ENCODE measurements at regions not wholly inside any gene's neighbourhood (a gene's known extent, or its start where the extent isn't known, plus 50 kb on each side); places are given as distances from the start of the nearest gene placed in this dataset.

- no peak overlapping the region for H3K9ac ChIP-seq (ENCODE audit: low read depth, low read length)
- H3K27ac ChIP-seq (ENCODE audit: low read length) = no peak overlapping the region
- no peak overlapping the region for H3K4me3 ChIP-seq (ENCODE audit: low read length)
- H3K36me3 ChIP-seq (ENCODE audit: insufficient read depth, low read depth, low read length) = no peaks in the 10 kb centered on the region
- peaks cover 12% of the 10 kb centered on the region for H3K9me3 ChIP-seq (ENCODE audit: insufficient read depth, low read depth, low read length)
- no peaks in the 10 kb centered on the region for H3K4me1 ChIP-seq (ENCODE audit: insufficient read depth, low read length)
- H3K27me3 ChIP-seq (ENCODE audit: insufficient read depth, low read length) = no peaks in the 10 kb centered on the region
These were observed 79.0 kb upstream of the TCF7L2 start for GRCh38 chr10:112871021-112871420.

GRCh38 chr10:112872728-112873127 lies 77.3 kb upstream of the TCF7L2 start:
- H3K4me3 ChIP-seq (ENCODE audit: low read length) = no peak overlapping the region
- peaks cover 12% of the 10 kb centered on the region for H3K9me3 ChIP-seq (ENCODE audit: insufficient read depth, low read depth, low read length)
- H3K27ac ChIP-seq (ENCODE audit: low read length) = no peak overlapping the region
- H3K9ac ChIP-seq (ENCODE audit: low read depth, low read length) = no peak overlapping the region
- H3K4me1 ChIP-seq (ENCODE audit: insufficient read depth, low read length) = no peaks in the 10 kb centered on the region
- no peaks in the 10 kb centered on the region for H3K36me3 ChIP-seq (ENCODE audit: insufficient read depth, low read depth, low read length)
- H3K27me3 ChIP-seq (ENCODE audit: insufficient read depth, low read length) = no peaks in the 10 kb centered on the region

- no peaks in the 10 kb centered on the region for H3K4me1 ChIP-seq (ENCODE audit: insufficient read depth, low read length)
- H3K36me3 ChIP-seq (ENCODE audit: insufficient read depth, low read depth, low read length) = no peaks in the 10 kb centered on the region
- no peaks in the 10 kb centered on the region for H3K27me3 ChIP-seq (ENCODE audit: insufficient read depth, low read length)
- no peak overlapping the region for H3K27ac ChIP-seq (ENCODE audit: low read length)
- no peak overlapping the region for H3K9ac ChIP-seq (ENCODE audit: low read depth, low read length)
- no peak overlapping the region for H3K4me3 ChIP-seq (ENCODE audit: low read length)
- peaks cover 12% of the 10 kb centered on the region for H3K9me3 ChIP-seq (ENCODE audit: insufficient read depth, low read depth, low read length)
These were observed 76.5 kb upstream of the TCF7L2 start for GRCh38 chr10:112873541-112873940.

DNA sequence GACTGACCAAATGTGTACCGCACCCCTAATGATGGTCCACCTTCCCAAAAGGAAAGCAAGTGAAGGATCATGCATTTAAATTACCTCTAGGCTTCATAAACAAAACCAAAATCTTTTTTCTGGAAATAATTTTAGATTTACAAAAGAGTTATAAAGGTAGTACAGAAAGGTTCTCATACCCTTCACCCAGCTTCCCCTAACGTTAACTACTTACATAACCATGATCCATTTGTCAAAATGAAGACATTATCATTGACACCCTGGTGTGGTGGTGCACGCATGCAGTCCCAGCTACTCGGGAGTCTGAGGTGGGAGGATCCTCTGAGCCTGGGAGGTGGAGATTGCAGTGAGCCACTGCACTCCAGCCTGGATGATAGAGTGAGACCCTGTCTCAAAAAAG lies 75.1 kb upstream of the TCF7L2 start:
- Histone ChIP-seq H3K9ac (ENCODE audit: low read depth, low read length) (no peak overlapping the region), H3K9me3 (ENCODE audit: insufficient read depth, low read depth, low read length) (peaks cover 12% of the 10 kb centered on the region), H3K27me3 (ENCODE audit: insufficient read depth, low read length) (no peaks in the 10 kb centered on the region), H3K27ac (ENCODE audit: low read length) (no peak overlapping the region), H3K36me3 (ENCODE audit: insufficient read depth, low read depth, low read length) (no peaks in the 10 kb centered on the region), H3K4me1 (ENCODE audit: insufficient read depth, low read length) (no peaks in the 10 kb centered on the region), H3K4me3 (ENCODE audit: low read length) (no peak overlapping the region)

DNA sequence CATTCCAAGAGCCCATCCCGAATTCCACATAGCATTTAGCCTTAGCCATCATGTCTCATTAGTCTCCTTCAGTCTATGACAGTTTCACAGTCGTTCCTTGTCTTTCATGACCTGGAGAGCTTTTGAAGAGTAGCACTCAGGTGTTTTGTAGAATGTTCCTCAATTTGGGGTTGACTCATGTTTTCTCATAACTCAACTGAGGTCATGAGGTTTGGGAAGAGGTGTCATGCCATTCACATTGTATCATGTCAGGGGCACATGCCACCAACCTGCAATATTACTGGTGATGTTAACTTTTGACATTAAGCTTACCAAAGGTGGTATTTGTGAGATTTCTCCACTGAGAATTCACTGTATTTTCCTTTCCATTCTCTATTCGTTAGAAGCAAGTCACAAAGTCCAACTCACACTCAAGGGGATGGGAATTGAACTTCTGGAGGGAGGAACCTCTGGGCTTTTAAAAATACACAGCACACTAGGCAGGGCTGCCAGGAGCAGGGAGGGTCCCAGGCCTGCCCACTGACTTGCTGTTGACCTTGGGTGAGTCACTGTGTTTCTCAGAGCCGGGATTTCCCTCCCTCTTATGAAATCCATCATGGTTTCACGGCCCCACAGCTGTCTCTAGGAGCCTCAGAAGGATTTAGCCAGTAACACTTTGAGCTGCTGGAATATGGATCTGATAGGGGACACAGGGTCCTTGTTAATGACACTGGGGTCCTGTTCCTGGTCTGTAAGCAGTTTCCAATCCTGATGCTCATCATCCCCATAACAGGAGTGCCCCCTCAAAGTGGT lies 74.4 kb upstream of the TCF7L2 start:
- Histone ChIP-seq H3K9ac (ENCODE audit: low read depth, low read length) (no peak overlapping the region), H3K27me3 (ENCODE audit: insufficient read depth, low read length) (no peaks in the 10 kb centered on the region), H3K4me1 (ENCODE audit: insufficient read depth, low read length) (0 out of 2 replicates have a peak, but pooled peaks cover under 1% of the 10 kb centered on the region), H3K27ac (ENCODE audit: low read length) (no peak overlapping the region), H3K4me3 (ENCODE audit: low read length) (no peak overlapping the region), H3K9me3 (ENCODE audit: insufficient read depth, low read depth, low read length) (peaks cover 12% of the 10 kb centered on the region), H3K36me3 (ENCODE audit: insufficient read depth, low read depth, low read length) (no peaks in the 10 kb centered on the region)

- Histone ChIP-seq H3K4me3 (ENCODE audit: low read length) (no peak overlapping the region), H3K27me3 (ENCODE audit: insufficient read depth, low read length) (no peaks in the 10 kb centered on the region), H3K9me3 (ENCODE audit: insufficient read depth, low read depth, low read length) (no peaks in the 10 kb centered on the region), H3K36me3 (ENCODE audit: insufficient read depth, low read depth, low read length) (no peaks in the 10 kb centered on the region), H3K27ac (ENCODE audit: low read length) (no peak overlapping the region), H3K9ac (ENCODE audit: low read depth, low read length) (no peak overlapping the region), H3K4me1 (ENCODE audit: insufficient read depth, low read length) (peaks cover 6% of the 10 kb centered on the region)
These were observed 69.2 kb upstream of the TCF7L2 start for GRCh38 chr10:112880633-112881530.

- no peaks in the 10 kb centered on the region for H3K9me3 ChIP-seq (ENCODE audit: insufficient read depth, low read depth, low read length)
- no peak overlapping the region for H3K4me3 ChIP-seq (ENCODE audit: low read length)
- H3K27ac ChIP-seq (ENCODE audit: low read length) = no peak overlapping the region
- H3K36me3 ChIP-seq (ENCODE audit: insufficient read depth, low read depth, low read length) = no peaks in the 10 kb centered on the region
- no peak overlapping the region for H3K9ac ChIP-seq (ENCODE audit: low read depth, low read length)
- H3K27me3 ChIP-seq (ENCODE audit: insufficient read depth, low read length) = 0 out of 2 replicates have a peak, but pooled peaks cover 3% of the 10 kb centered on the region
- H3K4me1 ChIP-seq (ENCODE audit: insufficient read depth, low read length) = peaks cover 30% of the 10 kb centered on the region
These were observed 66.5 kb upstream of the TCF7L2 start for GRCh38 chr10:112883360-112884178.

DNA sequence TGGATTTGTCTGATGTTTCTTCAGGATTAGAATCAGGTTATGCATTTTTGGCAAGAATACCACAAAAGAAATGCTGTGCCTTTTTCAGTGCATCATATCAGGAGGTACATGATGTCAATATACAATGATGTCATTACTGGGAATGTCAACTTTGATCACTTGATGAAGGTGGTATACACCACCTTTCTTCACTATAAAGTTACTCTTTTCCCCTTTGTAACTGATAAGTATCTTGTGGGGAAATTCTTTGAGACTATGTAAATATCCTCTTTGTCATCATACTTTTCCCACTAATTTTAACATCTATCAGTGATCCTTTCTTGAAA lies 65.9 kb upstream of the TCF7L2 start:
- no peak overlapping the region for H3K9ac ChIP-seq (ENCODE audit: low read depth, low read length)
- H3K4me1 ChIP-seq (ENCODE audit: insufficient read depth, low read length) = peaks cover 30% of the 10 kb centered on the region
- 0 out of 2 replicates have a peak, but pooled peaks cover 3% of the 10 kb centered on the region for H3K27me3 ChIP-seq (ENCODE audit: insufficient read depth, low read length)
- H3K27ac ChIP-seq (ENCODE audit: low read length) = no peak overlapping the region
- H3K36me3 ChIP-seq (ENCODE audit: insufficient read depth, low read depth, low read length) = no peaks in the 10 kb centered on the region
- no peaks in the 10 kb centered on the region for H3K9me3 ChIP-seq (ENCODE audit: insufficient read depth, low read depth, low read length)
- no peak overlapping the region for H3K4me3 ChIP-seq (ENCODE audit: low read length)

- Histone ChIP-seq H3K4me3 (ENCODE audit: low read length) (peak overlapping the region; percentile 41; the same call in 1 of the 2 replicates), H3K36me3 (ENCODE audit: insufficient read depth, low read depth, low read length) (no peaks in the 10 kb centered on the region), H3K9ac (ENCODE audit: low read depth, low read length) (no peak overlapping the region)
These were observed 63.6 kb upstream of the TCF7L2 start for GRCh38 chr10:112886463-112886862.

DNA sequence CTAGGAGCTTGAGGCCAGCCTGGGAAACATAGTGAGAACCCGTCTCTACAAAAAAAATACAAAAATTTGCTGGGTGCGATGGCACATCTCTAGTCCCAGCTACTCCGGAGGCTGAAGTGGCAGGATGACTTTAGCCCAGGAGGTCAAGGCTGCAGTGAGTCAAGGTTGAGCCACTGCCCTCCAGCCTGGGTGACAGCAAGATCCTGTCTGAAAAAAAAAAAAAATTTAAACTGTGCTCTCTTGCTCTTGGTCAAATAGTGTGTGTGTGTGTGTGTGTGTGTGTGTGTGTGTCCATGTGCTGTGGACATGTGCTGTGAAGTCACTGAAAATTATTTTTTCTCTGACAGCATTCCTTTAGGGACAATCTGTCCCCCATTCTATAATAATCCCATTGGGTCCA lies 62.1 kb upstream of the TCF7L2 start:
- Histone ChIP-seq H3K27ac (ENCODE audit: low read length) (no peak overlapping the region), H3K9ac (ENCODE audit: low read depth, low read length) (no peak overlapping the region), H3K4me1 (ENCODE audit: insufficient read depth, low read length) (peaks cover 29% of the 10 kb centered on the region), H3K36me3 (ENCODE audit: insufficient read depth, low read depth, low read length) (no peaks in the 10 kb centered on the region), H3K4me3 (ENCODE audit: low read length) (no peak overlapping the region), H3K9me3 (ENCODE audit: insufficient read depth, low read depth, low read length) (no peaks in the 10 kb centered on the region), H3K27me3 (ENCODE audit: insufficient read depth, low read length) (peaks cover 8% of the 10 kb centered on the region; the same call in 1 of the 2 replicates)

More at GRCh38 chr10:112886463-112886862, 63.6 kb upstream of the TCF7L2 start:
- H3K9me3 ChIP-seq (ENCODE audit: insufficient read depth, low read depth, low read length) = no peaks in the 10 kb centered on the region
- no peak overlapping the region for H3K27ac ChIP-seq (ENCODE audit: low read length)
- H3K27me3 ChIP-seq (ENCODE audit: insufficient read depth, low read length) = peaks cover 8% of the 10 kb centered on the region; the same call in 1 of the 2 replicates
- peaks cover 27% of the 10 kb centered on the region for H3K4me1 ChIP-seq (ENCODE audit: insufficient read depth, low read length)

- Histone ChIP-seq H3K27ac (ENCODE audit: low read length) (no peak overlapping the region), H3K36me3 (ENCODE audit: insufficient read depth, low read depth, low read length) (no peaks in the 10 kb centered on the region), H3K4me3 (ENCODE audit: low read length) (no peak overlapping the region), H3K27me3 (ENCODE audit: insufficient read depth, low read length) (peaks cover 4% of the 10 kb centered on the region; the same call in 1 of the 2 replicates), H3K4me1 (ENCODE audit: insufficient read depth, low read length) (peaks cover 18% of the 10 kb centered on the region; the same call in 1 of the 2 replicates), H3K9me3 (ENCODE audit: insufficient read depth, low read depth, low read length) (no peaks in the 10 kb centered on the region), H3K9ac (ENCODE audit: low read depth, low read length) (no peak overlapping the region)
These were observed 54.8 kb upstream of the TCF7L2 start for GRCh38 chr10:112895292-112895691.
